Hepatocyte (in vitro differentiated cells): ENCODE measurements at regions not wholly inside any gene's neighbourhood (a gene's known extent, or its start where the extent isn't known, plus 50 kb on each side); places are given as distances from the start of the nearest gene placed in this dataset.

Source experiments
- EZH2phosphoT487 ChIP-seq: fragments of 200-600 bp; sonication (generic); IDR thresholded peaks from one replicate; pipeline ENCODE4 v1.6.1; 2018; ENCODE audit warnings: antibody characterized with exemption, mild to moderate bottlenecking, low read depth, moderate library complexity; ENCODE audit not compliant: unreplicated experiment, severe bottlenecking
- TF ChIP-seq, protein P1 (sequence below): fragments of 200-600 bp; sonication (generic); IDR thresholded peaks from 2 replicates; pipeline ENCODE4 v1.5.1; 2016; ENCODE audit warnings: antibody characterized with exemption, mild to moderate bottlenecking; ENCODE audit not compliant: poor library complexity

DNA sequence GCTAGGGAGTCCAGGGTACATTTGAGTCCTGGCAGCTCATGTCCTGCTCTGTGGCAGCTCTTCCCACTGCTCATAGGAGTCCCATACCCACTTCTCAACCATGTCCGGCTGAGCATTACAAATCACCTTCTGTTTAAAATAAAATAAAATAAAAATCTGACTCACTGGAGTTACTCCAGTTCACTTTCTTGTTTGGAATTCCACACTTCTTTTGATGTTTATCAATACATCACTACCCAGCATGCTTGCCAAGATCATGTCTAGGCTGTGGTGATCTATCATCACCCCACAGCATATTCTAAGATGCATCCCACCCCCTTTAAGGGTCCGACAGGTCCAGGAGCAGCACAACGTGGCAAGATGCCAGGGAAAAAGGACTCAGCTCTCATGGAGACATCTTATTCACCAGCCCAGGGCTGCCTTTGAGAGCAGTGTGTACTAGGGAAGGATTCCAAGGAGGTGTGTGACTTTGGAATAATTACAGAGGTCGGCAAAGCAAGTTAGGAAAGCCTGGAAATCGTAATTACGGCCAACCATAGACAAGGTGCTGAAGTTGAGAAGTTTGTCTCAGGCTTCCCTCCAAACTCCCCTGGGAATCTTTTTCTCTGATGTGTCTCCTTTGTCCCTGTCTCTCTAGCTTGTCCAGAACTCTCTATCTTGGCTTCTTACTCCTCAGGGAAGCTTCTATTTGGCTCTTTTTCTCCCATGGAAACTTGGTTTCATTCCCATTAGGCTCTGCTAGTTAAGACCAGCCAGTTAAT is 111.4 kb upstream of the SLC1A3 start:
- TF ChIP-seq, protein P1, sequence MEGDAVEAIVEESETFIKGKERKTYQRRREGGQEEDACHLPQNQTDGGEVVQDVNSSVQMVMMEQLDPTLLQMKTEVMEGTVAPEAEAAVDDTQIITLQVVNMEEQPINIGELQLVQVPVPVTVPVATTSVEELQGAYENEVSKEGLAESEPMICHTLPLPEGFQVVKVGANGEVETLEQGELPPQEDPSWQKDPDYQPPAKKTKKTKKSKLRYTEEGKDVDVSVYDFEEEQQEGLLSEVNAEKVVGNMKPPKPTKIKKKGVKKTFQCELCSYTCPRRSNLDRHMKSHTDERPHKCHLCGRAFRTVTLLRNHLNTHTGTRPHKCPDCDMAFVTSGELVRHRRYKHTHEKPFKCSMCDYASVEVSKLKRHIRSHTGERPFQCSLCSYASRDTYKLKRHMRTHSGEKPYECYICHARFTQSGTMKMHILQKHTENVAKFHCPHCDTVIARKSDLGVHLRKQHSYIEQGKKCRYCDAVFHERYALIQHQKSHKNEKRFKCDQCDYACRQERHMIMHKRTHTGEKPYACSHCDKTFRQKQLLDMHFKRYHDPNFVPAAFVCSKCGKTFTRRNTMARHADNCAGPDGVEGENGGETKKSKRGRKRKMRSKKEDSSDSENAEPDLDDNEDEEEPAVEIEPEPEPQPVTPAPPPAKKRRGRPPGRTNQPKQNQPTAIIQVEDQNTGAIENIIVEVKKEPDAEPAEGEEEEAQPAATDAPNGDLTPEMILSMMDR: no peak
- no peak for TF ChIP-seq EZH2phosphoT487
